ENCODE measurements at regions not wholly inside any gene's neighbourhood (a gene's known extent, or its start where the extent isn't known, plus 50 kb on each side); places are given as distances from the start of the nearest gene placed in this dataset.

GRCh38 chr2:156756516-156756915 lies 320.3 kb downstream of the GPD2 start:
- Histone ChIP-seq H2AFZ (ENCODE audit: low read length) (no peak overlapping the region), H3K27me3 (ENCODE audit: control insufficient read depth, insufficient read depth, low read length) (no peaks in the 10 kb centered on the region), H3K9ac (ENCODE audit: insufficient read depth, low read length) (no peak overlapping the region), H4K20me1 (ENCODE audit: control insufficient read depth, extremely low read depth, insufficient read depth, low read length) (no peaks in the 10 kb centered on the region), H3K4me1 (ENCODE audit: control insufficient read depth, extremely low read depth, insufficient read depth, low read length) (no peaks in the 10 kb centered on the region), H3K27ac (ENCODE audit: insufficient read depth, low read length) (no peak overlapping the region), H3K4me2 (ENCODE audit: extremely low read depth, insufficient read depth, low read length) (no peak overlapping the region), H3K4me3 (replicated peaks in 1 of 4; ENCODE audit: control extremely low read depth in 1 of 4, insufficient read depth in 1 of 4, low read depth in 3 of 4, low read length in 4 of 4) (no peak overlapping the region), H3K36me3 (ENCODE audit: control insufficient read depth, insufficient read depth, low read length) (no peaks in the 10 kb centered on the region), H3K9me3 (ENCODE audit: control insufficient read depth, insufficient read depth, low read depth, low read length) (no peaks in the 10 kb centered on the region), H3K79me2 (ENCODE audit: control insufficient read depth, insufficient read depth, low read length) (no peaks in the 10 kb centered on the region)
- DNase-seq (ENCODE audit: low read depth in 2 of 2) = no peak
- no peak for TF ChIP-seq EZH2 (IDR thresholded peaks at IDR 0.05; ENCODE audit: low read length, missing control alignments)

- no peaks in the 10 kb centered on the region for H3K79me2 ChIP-seq (ENCODE audit: control insufficient read depth, insufficient read depth, low read length)
- H3K4me2 ChIP-seq (ENCODE audit: extremely low read depth, insufficient read depth, low read length) = no peak overlapping the region
- no peaks in the 10 kb centered on the region for H3K9me3 ChIP-seq (ENCODE audit: control insufficient read depth, insufficient read depth, low read depth, low read length)
- no peak overlapping the region for H3K9ac ChIP-seq (ENCODE audit: insufficient read depth, low read length)
- no peak overlapping the region for H2AFZ ChIP-seq (ENCODE audit: low read length)
- H3K4me3 ChIP-seq (replicated peaks in 1 of 4; ENCODE audit: control extremely low read depth in 1 of 4, insufficient read depth in 1 of 4, low read depth in 3 of 4, low read length in 4 of 4) = no peak overlapping the region
- TF ChIP-seq EZH2 (IDR thresholded peaks at IDR 0.05; ENCODE audit: low read length, missing control alignments) = no peak
- no peak for DNase-seq (ENCODE audit: low read depth in 2 of 2)
- no peaks in the 10 kb centered on the region for H4K20me1 ChIP-seq (ENCODE audit: control insufficient read depth, extremely low read depth, insufficient read depth, low read length)
- no peaks in the 10 kb centered on the region for H3K4me1 ChIP-seq (ENCODE audit: control insufficient read depth, extremely low read depth, insufficient read depth, low read length)
- no peaks in the 10 kb centered on the region for H3K36me3 ChIP-seq (ENCODE audit: control insufficient read depth, insufficient read depth, low read length)
- no peaks in the 10 kb centered on the region for H3K27me3 ChIP-seq (ENCODE audit: control insufficient read depth, insufficient read depth, low read length)
- no peak overlapping the region for H3K27ac ChIP-seq (ENCODE audit: insufficient read depth, low read length)
Measured at GRCh38 chr2:156763174-156763573, 327.0 kb downstream of the GPD2 start.

GRCh38 chr2:156765043-156765442 lies 328.9 kb downstream of the GPD2 start:
- no peak for TF ChIP-seq EZH2 (IDR thresholded peaks at IDR 0.05; ENCODE audit: low read length, missing control alignments)
- no peak for TF ChIP-seq CTCF (conservative IDR thresholded peaks at IDR 0.05 in 1 of 2, IDR thresholded peaks at IDR 0.05 in 1 of 2; ENCODE audit: low read depth in 1 of 2, low read length in 2 of 2)

GRCh38 chr2:156765450-156765849 lies 329.3 kb downstream of the GPD2 start:
- H4K20me1 ChIP-seq (ENCODE audit: control insufficient read depth, extremely low read depth, insufficient read depth, low read length) = no peaks in the 10 kb centered on the region
- no peak overlapping the region for H3K9ac ChIP-seq (ENCODE audit: insufficient read depth, low read length)
- no peaks in the 10 kb centered on the region for H3K4me1 ChIP-seq (ENCODE audit: control insufficient read depth, extremely low read depth, insufficient read depth, low read length)
- no peak for DNase-seq (ENCODE audit: low read depth in 2 of 2)
- no peak overlapping the region for H3K27ac ChIP-seq (ENCODE audit: insufficient read depth, low read length)
- TF ChIP-seq CTCF (conservative IDR thresholded peaks at IDR 0.05 in 1 of 2, IDR thresholded peaks at IDR 0.05 in 1 of 2; ENCODE audit: low read depth in 1 of 2, low read length in 2 of 2) = no peak
- no peak for TF ChIP-seq EZH2 (IDR thresholded peaks at IDR 0.05; ENCODE audit: low read length, missing control alignments)
- H3K4me2 ChIP-seq (ENCODE audit: extremely low read depth, insufficient read depth, low read length) = no peak overlapping the region
- H3K27me3 ChIP-seq (ENCODE audit: control insufficient read depth, insufficient read depth, low read length) = no peaks in the 10 kb centered on the region
- H3K79me2 ChIP-seq (ENCODE audit: control insufficient read depth, insufficient read depth, low read length) = no peaks in the 10 kb centered on the region
- no peaks in the 10 kb centered on the region for H3K36me3 ChIP-seq (ENCODE audit: control insufficient read depth, insufficient read depth, low read length)
- no peak overlapping the region for H2AFZ ChIP-seq (ENCODE audit: low read length)
- H3K4me3 ChIP-seq (replicated peaks in 1 of 4; ENCODE audit: control extremely low read depth in 1 of 4, insufficient read depth in 1 of 4, low read depth in 3 of 4, low read length in 4 of 4) = no peak overlapping the region
- no peaks in the 10 kb centered on the region for H3K9me3 ChIP-seq (ENCODE audit: control insufficient read depth, insufficient read depth, low read depth, low read length)

More at GRCh38 chr2:156765043-156765442, 328.9 kb downstream of the GPD2 start:
- Histone ChIP-seq H3K9me3 (ENCODE audit: control insufficient read depth, insufficient read depth, low read depth, low read length) (no peaks in the 10 kb centered on the region), H3K27ac (ENCODE audit: insufficient read depth, low read length) (no peak overlapping the region), H2AFZ (ENCODE audit: low read length) (no peak overlapping the region), H3K9ac (ENCODE audit: insufficient read depth, low read length) (no peak overlapping the region), H3K4me3 (replicated peaks in 1 of 4; ENCODE audit: control extremely low read depth in 1 of 4, insufficient read depth in 1 of 4, low read depth in 3 of 4, low read length in 4 of 4) (no peak overlapping the region), H3K4me1 (ENCODE audit: control insufficient read depth, extremely low read depth, insufficient read depth, low read length) (no peaks in the 10 kb centered on the region), H4K20me1 (ENCODE audit: control insufficient read depth, extremely low read depth, insufficient read depth, low read length) (no peaks in the 10 kb centered on the region), H3K79me2 (ENCODE audit: control insufficient read depth, insufficient read depth, low read length) (no peaks in the 10 kb centered on the region), H3K36me3 (ENCODE audit: control insufficient read depth, insufficient read depth, low read length) (no peaks in the 10 kb centered on the region), H3K27me3 (ENCODE audit: control insufficient read depth, insufficient read depth, low read length) (no peaks in the 10 kb centered on the region), H3K4me2 (ENCODE audit: extremely low read depth, insufficient read depth, low read length) (no peak overlapping the region)
- no peak for DNase-seq (ENCODE audit: low read depth in 2 of 2)

Measured in fibroblast of lung (primary cell).